SIG-M5 treated with dmso at 0.1 percent for 504 hours (cell line): ENCODE measurements at regions not wholly inside any gene's neighbourhood (a gene's known extent, or its start where the extent isn't known, plus 50 kb on each side); places are given as distances from the start of the nearest gene placed in this dataset.

ENCODE experiments used
- DNase-seq: peaks from one replicate; lab custom pipeline; 2025; ENCODE audit not compliant: unreplicated experiment; lab: John Stamatoyannopoulos, UW

- DNase-seq, result no peak
These were observed 59.6 kb upstream of the LINC00305 start for GRCh38 chr18:64208516-64208915.

- DNase-seq, result no peak
These were observed 58.9 kb upstream of the LINC00305 start for GRCh38 chr18:64207820-64208219.

- DNase-seq, result no peak
These were observed 54.4 kb upstream of the LINC00305 start for GRCh38 chr18:64203295-64203694.

- no peak for DNase-seq
These were observed 54.0 kb upstream of the LINC00305 start for GRCh38 chr18:64202863-64203262.

- DNase-seq, result no peak
These were observed 53.4 kb upstream of the LINC00305 start for GRCh38 chr18:64202210-64202836.

GRCh38 chr18:64201781-64202180 is 52.9 kb upstream of the LINC00305 start:
- no peak for DNase-seq

GRCh38 chr18:64199581-64199980 is 50.7 kb upstream of the LINC00305 start:
- no peak for DNase-seq
